IMR-90 (cell line): ENCODE measurements at regions not wholly inside any gene's neighbourhood (a gene's known extent, or its start where the extent isn't known, plus 50 kb on each side); places are given as distances from the start of the nearest gene placed in this dataset.

Experiments used
- ATAC-seq: fragments of 200-7000 bp; cut with Tn5 transposase; 2 replicates; pipeline ENCODE4 v1.9.1; 2020; ENCODE audit warnings: low read depth, mild to moderate bottlenecking, moderate library complexity
- BruUV-seq: library from RNA; stranded (reverse); fragments of 400-500 nt; replicated peaks from 2 replicates; lab custom pipeline; 2021; lab: Mats Ljungman, UMichigan
- CTCF ChIA-PET: fragments of 300-600 bp; formaldehyde crosslinking; extraction: SDS; loops from one replicate; lab custom pipeline; 2021; ENCODE audit warnings: antibody characterized with exemption; lab: Yijun Ruan, JAX
- POLR2A ChIA-PET: fragments of 300-600 bp; sonication (Branson Sonifier 250); formaldehyde crosslinking; loops from one replicate; lab custom pipeline; 2022; ENCODE audit warnings: antibody characterized with exemption; ENCODE audit not compliant: unreplicated experiment; lab: Charles Lee
- DNase-seq: peaks from one replicate; pipeline ENCODE4 v3.0.0; 2013
- H2AFZ ChIP-seq: replicated peaks from 2 replicates; pipeline ENCODE3; 2013; ENCODE audit warnings: low read length, mild to moderate bottlenecking; ENCODE audit not compliant: poor library complexity
- H2AK5ac ChIP-seq: 2 replicates; pipeline ENCODE4 v1.6.1; 2013; ENCODE audit warnings: low read depth, low read length, inconsistent platforms
- H2AK9ac ChIP-seq: replicated peaks from 2 replicates; pipeline ENCODE3; 2013; ENCODE audit warnings: mild to moderate bottlenecking, low read depth, low read length, moderate library complexity; ENCODE audit not compliant: poor library complexity
- H2BK120ac ChIP-seq: 2 replicates; pipeline ENCODE4 v1.6.1; 2013; ENCODE audit warnings: low read depth, low read length, inconsistent platforms
- H2BK15ac ChIP-seq: 3 replicates; pipeline ENCODE4 v1.6.1; 2013; ENCODE audit warnings: low read depth, low read length, inconsistent platforms
- H2BK20ac ChIP-seq: 2 replicates; pipeline ENCODE4 v1.6.1; 2013; ENCODE audit warnings: low read depth, mild to moderate bottlenecking, inconsistent platforms, low read length, moderate library complexity
- H2BK5ac ChIP-seq: 2 replicates; pipeline ENCODE4 v1.6.1; 2013; ENCODE audit warnings: mild to moderate bottlenecking, low read depth, low read length, inconsistent platforms; ENCODE audit not compliant: poor library complexity, severe bottlenecking
- H3K14ac ChIP-seq: replicated peaks from 2 replicates; pipeline ENCODE4 v1.6.1; 2013; ENCODE audit warnings: low read depth, low read length, inconsistent platforms
- H3K18ac ChIP-seq: 2 replicates; pipeline ENCODE4 v1.6.1; 2013; ENCODE audit warnings: low read depth, low read length, control low read depth
- H3K23ac ChIP-seq: 2 replicates; pipeline ENCODE4 v1.6.1; 2013; ENCODE audit warnings: low read depth, low read length, inconsistent platforms
- H3K27ac ChIP-seq: 2 replicates; pipeline ENCODE4 v1.5.1; 2013; ENCODE audit warnings: mild to moderate bottlenecking, control low read depth, low read length; ENCODE audit not compliant: insufficient read depth
- H3K27me3 ChIP-seq: 2 replicates; pipeline ENCODE4 v1.6.1; 2013; ENCODE audit warnings: low read length; ENCODE audit not compliant: control insufficient read depth, insufficient read depth
- H3K36me3 ChIP-seq: 2 replicates; pipeline ENCODE4 v1.6.1; 2013; ENCODE audit warnings: low read length, mixed read lengths; ENCODE audit not compliant: control insufficient read depth, insufficient read depth
- H3K4ac ChIP-seq: 2 replicates; pipeline ENCODE4 v1.6.1; 2013; ENCODE audit warnings: low read depth, low read length, inconsistent platforms
- H3K4me1 ChIP-seq: 2 replicates; pipeline ENCODE4 v1.6.1; 2013; ENCODE audit warnings: low read length, mixed read lengths; ENCODE audit not compliant: control insufficient read depth, insufficient read depth
- H3K4me2 ChIP-seq: 2 replicates; pipeline ENCODE4 v1.6.1; 2013; ENCODE audit warnings: low read depth, mild to moderate bottlenecking, control low read depth, low read length, moderate library complexity
- H3K4me3 ChIP-seq: 2 replicates; pipeline ENCODE4 v1.5.1; 2013; ENCODE audit warnings: low read depth, mild to moderate bottlenecking, control low read depth, low read length, moderate library complexity; ENCODE audit not compliant: insufficient read depth
- H3K56ac ChIP-seq: 2 replicates; pipeline ENCODE4 v1.6.1; 2013; ENCODE audit warnings: low read length, inconsistent platforms; ENCODE audit not compliant: insufficient read depth; ENCODE audit errors: extremely low read depth
- H3K79me1 ChIP-seq, 2 experiments: 2 replicates each; pipeline ENCODE4 v1.6.1; 2013; ENCODE audit warnings: low read length in 2 of 2, inconsistent platforms in 1 of 2, low read depth in 1 of 2
- H3K9ac ChIP-seq: 2 replicates; pipeline ENCODE4 v1.6.1; 2013; ENCODE audit warnings: low read depth, low read length, control low read depth
- H3K9me1 ChIP-seq: 2 replicates; pipeline ENCODE4 v1.6.1; 2013; ENCODE audit warnings: low read length, inconsistent platforms; ENCODE audit not compliant: insufficient read depth
- H3K9me3 ChIP-seq: 2 replicates; pipeline ENCODE4 v1.6.1; 2013; ENCODE audit warnings: low read length; ENCODE audit not compliant: control insufficient read depth, insufficient read depth
- H4K20me1 ChIP-seq: 2 replicates; pipeline ENCODE4 v1.6.1; 2013; ENCODE audit warnings: low read length, inconsistent platforms; ENCODE audit not compliant: insufficient read depth
- H4K5ac ChIP-seq: 2 replicates; pipeline ENCODE4 v1.6.1; 2013; ENCODE audit warnings: mild to moderate bottlenecking, low read depth, low read length, control low read depth
- H4K8ac ChIP-seq, 2 experiments: 2 replicates each; pipeline ENCODE4 v1.6.1; 2013; ENCODE audit warnings: low read depth in 2 of 2, low read length in 2 of 2, control low read depth in 1 of 2, inconsistent platforms in 1 of 2
- H4K91ac ChIP-seq: 2 replicates; pipeline ENCODE4 v1.6.1; 2013; ENCODE audit warnings: low read depth, low read length, inconsistent platforms; ENCODE audit not compliant: insufficient read depth
- CEBPB ChIP-seq: IDR thresholded peaks from 2 replicates; pipeline ENCODE4 v1.6.1; 2012; ENCODE audit warnings: low read depth, low read length, improper control_type of control experiment
- CHD1 ChIP-seq: IDR thresholded peaks from 2 replicates; pipeline ENCODE4 v1.6.1; 2012; ENCODE audit warnings: low read depth, low read length, improper control_type of control experiment
- MAZ ChIP-seq: IDR thresholded peaks from 2 replicates; pipeline ENCODE4 v1.6.1; 2012; ENCODE audit warnings: low read depth, mild to moderate bottlenecking, low read length, improper control_type of control experiment, moderate library complexity, borderline replicate concordance
- NFE2L2 ChIP-seq: fragments of 150-350 bp; IDR thresholded peaks from 2 replicates; pipeline ENCODE4 v1.6.1; 2016; ENCODE audit warnings: low read depth, mild to moderate bottlenecking, low read length
- POLR2A ChIP-seq: IDR thresholded peaks from 2 replicates; pipeline ENCODE4 v1.6.1; 2012; ENCODE audit warnings: mild to moderate bottlenecking, low read depth, low read length
- RAD21 ChIP-seq: IDR thresholded peaks from 2 replicates; pipeline ENCODE4 v1.6.1; 2012; ENCODE audit warnings: low read length, improper control_type of control experiment
- RCOR1 ChIP-seq: IDR thresholded peaks from 2 replicates; pipeline ENCODE4 v1.6.1; 2012; ENCODE audit warnings: mild to moderate bottlenecking, low read length, improper control_type of control experiment; ENCODE audit not compliant: insufficient replicate concordance
- SMC3 ChIP-seq: fragments of 150-350 bp; IDR thresholded peaks from 2 replicates; pipeline ENCODE4 v1.6.1; 2016; ENCODE audit warnings: low read depth, mild to moderate bottlenecking, antibody characterized with exemption, low read length, moderate library complexity
- WGBS, 2 experiments: methylation state at CpG; one replicate each; pipeline versions ENCODE4 v1.1.5 to v1.1.7; 2013; ENCODE audit warnings: missing lambda C conversion rate in 2 of 2; ENCODE audit not compliant: insufficient read length in 1 of 2; ENCODE audit errors: extremely low coverage in 2 of 2; 5-methylcytosine and 5-hydroxymethylcytosine counted together
- dilution Hi-C: fragments of 300-500 bp; cut with HindIII; formaldehyde crosslinking; loops from one replicate; pipeline ENCODE4 v1.14.3; 2018; ENCODE audit warnings: low sequenced_read_pairs; ENCODE audit not compliant: unreplicated experiment
- in situ Hi-C: fragments of 300-500 bp; cut with MboI; formaldehyde crosslinking; loops from 3 replicates; pipeline ENCODE4 v1.14.3; 2019; ENCODE audit warnings: low sequenced_read_pairs, inconsistent platforms, mixed read lengths
- intact Hi-C: fragments of 100-400 bp; cut with micrococcal nuclease; formaldehyde crosslinking; loops from 2 replicates; pipeline ENCODE4 v1.10.0; 2022
- TF ChIP-seq, protein P1 (sequence below): conservative IDR thresholded peaks from 2 replicates; pipeline ENCODE4 v1.5.1; 2012; ENCODE audit warnings: mild to moderate bottlenecking, low read depth, low read length, improper control_type of control experiment
- TF ChIP-seq, protein P2 (sequence below): fragments of 150-350 bp; IDR thresholded peaks from 2 replicates; pipeline ENCODE4 v1.6.1; 2016; ENCODE audit warnings: low read depth, mild to moderate bottlenecking, low read length, moderate library complexity, borderline replicate concordance

GRCh38 chr3:187594272-187594671 is 75.9 kb downstream of the SST start:
- H3K4ac ChIP-seq = no peak overlapping the region
- no peak overlapping the region for H3K9ac ChIP-seq
- H3K4me2 ChIP-seq = no peak overlapping the region
- in situ Hi-C loops (no loop called here), intact Hi-C loops (no loop called here), dilution Hi-C loops (no loop called here)
- TF ChIP-seq, protein P1, sequence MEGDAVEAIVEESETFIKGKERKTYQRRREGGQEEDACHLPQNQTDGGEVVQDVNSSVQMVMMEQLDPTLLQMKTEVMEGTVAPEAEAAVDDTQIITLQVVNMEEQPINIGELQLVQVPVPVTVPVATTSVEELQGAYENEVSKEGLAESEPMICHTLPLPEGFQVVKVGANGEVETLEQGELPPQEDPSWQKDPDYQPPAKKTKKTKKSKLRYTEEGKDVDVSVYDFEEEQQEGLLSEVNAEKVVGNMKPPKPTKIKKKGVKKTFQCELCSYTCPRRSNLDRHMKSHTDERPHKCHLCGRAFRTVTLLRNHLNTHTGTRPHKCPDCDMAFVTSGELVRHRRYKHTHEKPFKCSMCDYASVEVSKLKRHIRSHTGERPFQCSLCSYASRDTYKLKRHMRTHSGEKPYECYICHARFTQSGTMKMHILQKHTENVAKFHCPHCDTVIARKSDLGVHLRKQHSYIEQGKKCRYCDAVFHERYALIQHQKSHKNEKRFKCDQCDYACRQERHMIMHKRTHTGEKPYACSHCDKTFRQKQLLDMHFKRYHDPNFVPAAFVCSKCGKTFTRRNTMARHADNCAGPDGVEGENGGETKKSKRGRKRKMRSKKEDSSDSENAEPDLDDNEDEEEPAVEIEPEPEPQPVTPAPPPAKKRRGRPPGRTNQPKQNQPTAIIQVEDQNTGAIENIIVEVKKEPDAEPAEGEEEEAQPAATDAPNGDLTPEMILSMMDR = no peak
- no peak for TF ChIP-seq RCOR1
- no peak for TF ChIP-seq RAD21
- TF ChIP-seq NFE2L2 = no peak
- TF ChIP-seq CEBPB = no peak
- no peak for TF ChIP-seq CHD1
- TF ChIP-seq, protein P2, sequence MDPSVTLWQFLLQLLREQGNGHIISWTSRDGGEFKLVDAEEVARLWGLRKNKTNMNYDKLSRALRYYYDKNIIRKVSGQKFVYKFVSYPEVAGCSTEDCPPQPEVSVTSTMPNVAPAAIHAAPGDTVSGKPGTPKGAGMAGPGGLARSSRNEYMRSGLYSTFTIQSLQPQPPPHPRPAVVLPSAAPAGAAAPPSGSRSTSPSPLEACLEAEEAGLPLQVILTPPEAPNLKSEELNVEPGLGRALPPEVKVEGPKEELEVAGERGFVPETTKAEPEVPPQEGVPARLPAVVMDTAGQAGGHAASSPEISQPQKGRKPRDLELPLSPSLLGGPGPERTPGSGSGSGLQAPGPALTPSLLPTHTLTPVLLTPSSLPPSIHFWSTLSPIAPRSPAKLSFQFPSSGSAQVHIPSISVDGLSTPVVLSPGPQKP = no peak
- TF ChIP-seq POLR2A = no peak
- TF ChIP-seq SMC3 = no peak
- TF ChIP-seq MAZ = no peak
- no peak overlapping the region for H3K27ac ChIP-seq
- H3K18ac ChIP-seq = no peak overlapping the region
- DNase-seq (no peak), ATAC-seq (no peak)
- no peak overlapping the region for H2AK9ac ChIP-seq
- H3K4me1 ChIP-seq = no peaks in the 10 kb centered on the region
- H3K14ac ChIP-seq = no peak overlapping the region
- H3K4me3 ChIP-seq = no peak overlapping the region
- H2AK5ac ChIP-seq = no peak overlapping the region
- WGBS, 2 experiments = no CpG with 5 or more reads among the region's 2 CpGs
- no peak overlapping the region for H4K5ac ChIP-seq
- no peak overlapping the region for H3K56ac ChIP-seq
- H3K36me3 ChIP-seq = no peaks in the 10 kb centered on the region
- no peak overlapping the region for H2BK20ac ChIP-seq
- peaks cover 3% of the 10 kb centered on the region; the same call in 1 of the 2 replicates for H3K27me3 ChIP-seq
- H2AFZ ChIP-seq = no peak overlapping the region
- no peak overlapping the region for H4K91ac ChIP-seq
- no peaks in the 10 kb centered on the region for H3K9me3 ChIP-seq
- no peak overlapping the region for H2BK5ac ChIP-seq
- no peak overlapping the region for H3K23ac ChIP-seq
- H4K8ac ChIP-seq = no peak overlapping the region
- H3K79me1 ChIP-seq = no peaks in the 10 kb centered on the region
- no peak overlapping the region for H2BK120ac ChIP-seq
- BruUV-seq = no TSS peak
- POLR2A ChIA-PET = no interaction called here
- H2BK15ac ChIP-seq = no peak overlapping the region
- H4K20me1 ChIP-seq = no peaks in the 10 kb centered on the region
- CTCF ChIA-PET = interaction anchor here (1.1 kb wide), 1 partner anchor 274 kb away, joined by 3 read pairs; no protein-coding TSS in a partner anchor
- H3K9me1 ChIP-seq = no peaks in the 10 kb centered on the region
